ENCODE measurements at regions not wholly inside any gene's neighbourhood (a gene's known extent, or its start where the extent isn't known, plus 50 kb on each side); places are given as distances from the start of the nearest gene placed in this dataset.

- TF ChIP-seq, protein P1, sequence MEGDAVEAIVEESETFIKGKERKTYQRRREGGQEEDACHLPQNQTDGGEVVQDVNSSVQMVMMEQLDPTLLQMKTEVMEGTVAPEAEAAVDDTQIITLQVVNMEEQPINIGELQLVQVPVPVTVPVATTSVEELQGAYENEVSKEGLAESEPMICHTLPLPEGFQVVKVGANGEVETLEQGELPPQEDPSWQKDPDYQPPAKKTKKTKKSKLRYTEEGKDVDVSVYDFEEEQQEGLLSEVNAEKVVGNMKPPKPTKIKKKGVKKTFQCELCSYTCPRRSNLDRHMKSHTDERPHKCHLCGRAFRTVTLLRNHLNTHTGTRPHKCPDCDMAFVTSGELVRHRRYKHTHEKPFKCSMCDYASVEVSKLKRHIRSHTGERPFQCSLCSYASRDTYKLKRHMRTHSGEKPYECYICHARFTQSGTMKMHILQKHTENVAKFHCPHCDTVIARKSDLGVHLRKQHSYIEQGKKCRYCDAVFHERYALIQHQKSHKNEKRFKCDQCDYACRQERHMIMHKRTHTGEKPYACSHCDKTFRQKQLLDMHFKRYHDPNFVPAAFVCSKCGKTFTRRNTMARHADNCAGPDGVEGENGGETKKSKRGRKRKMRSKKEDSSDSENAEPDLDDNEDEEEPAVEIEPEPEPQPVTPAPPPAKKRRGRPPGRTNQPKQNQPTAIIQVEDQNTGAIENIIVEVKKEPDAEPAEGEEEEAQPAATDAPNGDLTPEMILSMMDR (IDR thresholded peaks at IDR 0.05): no peak
- TF ChIP-seq NFYB (CRISPR knock-in tag; conservative IDR thresholded peaks at IDR 0.05; ENCODE audit: low read depth): no peak
- no peak for TF ChIP-seq NR1H2 (CRISPR knock-in tag; IDR thresholded peaks at IDR 0.05)
- TF ChIP-seq, protein P2, sequence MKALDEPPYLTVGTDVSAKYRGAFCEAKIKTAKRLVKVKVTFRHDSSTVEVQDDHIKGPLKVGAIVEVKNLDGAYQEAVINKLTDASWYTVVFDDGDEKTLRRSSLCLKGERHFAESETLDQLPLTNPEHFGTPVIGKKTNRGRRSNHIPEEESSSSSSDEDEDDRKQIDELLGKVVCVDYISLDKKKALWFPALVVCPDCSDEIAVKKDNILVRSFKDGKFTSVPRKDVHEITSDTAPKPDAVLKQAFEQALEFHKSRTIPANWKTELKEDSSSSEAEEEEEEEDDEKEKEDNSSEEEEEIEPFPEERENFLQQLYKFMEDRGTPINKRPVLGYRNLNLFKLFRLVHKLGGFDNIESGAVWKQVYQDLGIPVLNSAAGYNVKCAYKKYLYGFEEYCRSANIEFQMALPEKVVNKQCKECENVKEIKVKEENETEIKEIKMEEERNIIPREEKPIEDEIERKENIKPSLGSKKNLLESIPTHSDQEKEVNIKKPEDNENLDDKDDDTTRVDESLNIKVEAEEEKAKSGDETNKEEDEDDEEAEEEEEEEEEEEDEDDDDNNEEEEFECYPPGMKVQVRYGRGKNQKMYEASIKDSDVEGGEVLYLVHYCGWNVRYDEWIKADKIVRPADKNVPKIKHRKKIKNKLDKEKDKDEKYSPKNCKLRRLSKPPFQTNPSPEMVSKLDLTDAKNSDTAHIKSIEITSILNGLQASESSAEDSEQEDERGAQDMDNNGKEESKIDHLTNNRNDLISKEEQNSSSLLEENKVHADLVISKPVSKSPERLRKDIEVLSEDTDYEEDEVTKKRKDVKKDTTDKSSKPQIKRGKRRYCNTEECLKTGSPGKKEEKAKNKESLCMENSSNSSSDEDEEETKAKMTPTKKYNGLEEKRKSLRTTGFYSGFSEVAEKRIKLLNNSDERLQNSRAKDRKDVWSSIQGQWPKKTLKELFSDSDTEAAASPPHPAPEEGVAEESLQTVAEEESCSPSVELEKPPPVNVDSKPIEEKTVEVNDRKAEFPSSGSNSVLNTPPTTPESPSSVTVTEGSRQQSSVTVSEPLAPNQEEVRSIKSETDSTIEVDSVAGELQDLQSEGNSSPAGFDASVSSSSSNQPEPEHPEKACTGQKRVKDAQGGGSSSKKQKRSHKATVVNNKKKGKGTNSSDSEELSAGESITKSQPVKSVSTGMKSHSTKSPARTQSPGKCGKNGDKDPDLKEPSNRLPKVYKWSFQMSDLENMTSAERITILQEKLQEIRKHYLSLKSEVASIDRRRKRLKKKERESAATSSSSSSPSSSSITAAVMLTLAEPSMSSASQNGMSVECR (CRISPR knock-in tag; IDR thresholded peaks at IDR 0.05; ENCODE audit: borderline replicate concordance): no peak
- no peak for TF ChIP-seq MAX (CRISPR knock-in tag; IDR thresholded peaks at IDR 0.05)
- TF ChIP-seq, protein P3, sequence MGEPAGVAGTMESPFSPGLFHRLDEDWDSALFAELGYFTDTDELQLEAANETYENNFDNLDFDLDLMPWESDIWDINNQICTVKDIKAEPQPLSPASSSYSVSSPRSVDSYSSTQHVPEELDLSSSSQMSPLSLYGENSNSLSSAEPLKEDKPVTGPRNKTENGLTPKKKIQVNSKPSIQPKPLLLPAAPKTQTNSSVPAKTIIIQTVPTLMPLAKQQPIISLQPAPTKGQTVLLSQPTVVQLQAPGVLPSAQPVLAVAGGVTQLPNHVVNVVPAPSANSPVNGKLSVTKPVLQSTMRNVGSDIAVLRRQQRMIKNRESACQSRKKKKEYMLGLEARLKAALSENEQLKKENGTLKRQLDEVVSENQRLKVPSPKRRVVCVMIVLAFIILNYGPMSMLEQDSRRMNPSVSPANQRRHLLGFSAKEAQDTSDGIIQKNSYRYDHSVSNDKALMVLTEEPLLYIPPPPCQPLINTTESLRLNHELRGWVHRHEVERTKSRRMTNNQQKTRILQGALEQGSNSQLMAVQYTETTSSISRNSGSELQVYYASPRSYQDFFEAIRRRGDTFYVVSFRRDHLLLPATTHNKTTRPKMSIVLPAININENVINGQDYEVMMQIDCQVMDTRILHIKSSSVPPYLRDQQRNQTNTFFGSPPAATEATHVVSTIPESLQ (CRISPR knock-in tag; IDR thresholded peaks at IDR 0.05): no peak
- TF ChIP-seq ELF4 (CRISPR knock-in tag; IDR thresholded peaks at IDR 0.05; ENCODE audit: low read depth): no peak
Measured at GRCh38 chr7:79789584-79790345, 336.3 kb upstream of the MAGI2 start.
